Fibroblast of mammary gland (primary cell): ENCODE measurements at regions not wholly inside any gene's neighbourhood (a gene's known extent, or its start where the extent isn't known, plus 50 kb on each side); places are given as distances from the start of the nearest gene placed in this dataset.
A peak's percentile ranks its signal among the peaks of the same experiment; 100 is the strongest.

Experiments
- DNase-seq: peaks from one replicate; pipeline ENCODE4 v3.0.0-alpha.2; 2010; ENCODE audit warnings: low read depth
- H3K4me3 ChIP-seq: 2 replicates; pipeline ENCODE4 v1.5.1; 2011; ENCODE audit warnings: low read depth, mild to moderate bottlenecking, low read length, moderate library complexity; ENCODE audit not compliant: control insufficient read depth
- TF ChIP-seq, protein P1 (sequence below): conservative IDR thresholded peaks from 2 replicates; pipeline ENCODE4 v1.5.1; 2011; ENCODE audit warnings: low read depth, low read length, inconsistent platforms; ENCODE audit not compliant: control insufficient read depth, insufficient read depth

DNA sequence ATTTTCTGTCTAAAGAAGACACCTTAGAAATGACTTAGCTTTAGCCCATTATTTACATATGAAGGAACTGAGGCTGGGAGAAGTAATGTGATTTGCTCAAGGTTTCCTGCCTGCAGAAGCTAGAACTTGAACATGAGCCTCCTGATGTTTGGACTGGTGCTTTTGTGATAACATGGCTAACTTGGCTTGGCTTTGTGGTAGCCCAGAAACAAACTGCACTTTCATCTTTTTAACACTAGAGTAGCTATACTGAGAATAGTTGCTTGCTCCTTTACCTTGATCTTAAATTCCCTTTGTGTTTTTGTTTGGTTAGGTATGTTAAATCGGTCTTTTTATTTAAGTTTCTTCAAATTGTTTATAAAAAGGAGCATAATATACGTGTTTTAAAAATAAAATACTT lies 163.5 kb upstream of the MANEA start:
- DNase-seq = no peak
- H3K4me3 ChIP-seq = no peak overlapping the region
- TF ChIP-seq, protein P1, sequence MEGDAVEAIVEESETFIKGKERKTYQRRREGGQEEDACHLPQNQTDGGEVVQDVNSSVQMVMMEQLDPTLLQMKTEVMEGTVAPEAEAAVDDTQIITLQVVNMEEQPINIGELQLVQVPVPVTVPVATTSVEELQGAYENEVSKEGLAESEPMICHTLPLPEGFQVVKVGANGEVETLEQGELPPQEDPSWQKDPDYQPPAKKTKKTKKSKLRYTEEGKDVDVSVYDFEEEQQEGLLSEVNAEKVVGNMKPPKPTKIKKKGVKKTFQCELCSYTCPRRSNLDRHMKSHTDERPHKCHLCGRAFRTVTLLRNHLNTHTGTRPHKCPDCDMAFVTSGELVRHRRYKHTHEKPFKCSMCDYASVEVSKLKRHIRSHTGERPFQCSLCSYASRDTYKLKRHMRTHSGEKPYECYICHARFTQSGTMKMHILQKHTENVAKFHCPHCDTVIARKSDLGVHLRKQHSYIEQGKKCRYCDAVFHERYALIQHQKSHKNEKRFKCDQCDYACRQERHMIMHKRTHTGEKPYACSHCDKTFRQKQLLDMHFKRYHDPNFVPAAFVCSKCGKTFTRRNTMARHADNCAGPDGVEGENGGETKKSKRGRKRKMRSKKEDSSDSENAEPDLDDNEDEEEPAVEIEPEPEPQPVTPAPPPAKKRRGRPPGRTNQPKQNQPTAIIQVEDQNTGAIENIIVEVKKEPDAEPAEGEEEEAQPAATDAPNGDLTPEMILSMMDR = no peak

DNA sequence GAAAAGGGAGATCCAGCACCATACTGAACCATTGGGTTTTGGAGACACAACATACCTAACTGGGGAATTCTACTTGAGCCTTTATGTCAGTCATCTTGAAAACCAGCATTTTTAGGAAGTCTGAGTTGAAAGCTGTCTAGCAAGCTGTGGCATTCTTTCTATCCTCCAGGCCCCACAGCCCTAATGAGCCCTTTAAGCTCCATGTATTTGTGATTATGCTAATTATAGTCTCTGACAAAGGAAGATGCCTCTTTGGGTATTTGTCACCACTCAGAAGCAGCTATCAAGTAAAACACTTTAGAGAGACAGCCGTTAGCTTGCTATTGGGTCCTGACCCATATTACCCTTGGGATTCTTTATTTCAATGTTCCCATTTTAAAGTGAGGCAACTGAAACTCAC lies 159.5 kb upstream of the MANEA start:
- TF ChIP-seq, protein P1 = no peak
- no peak overlapping the region for H3K4me3 ChIP-seq
- DNase-seq = no peak

DNA sequence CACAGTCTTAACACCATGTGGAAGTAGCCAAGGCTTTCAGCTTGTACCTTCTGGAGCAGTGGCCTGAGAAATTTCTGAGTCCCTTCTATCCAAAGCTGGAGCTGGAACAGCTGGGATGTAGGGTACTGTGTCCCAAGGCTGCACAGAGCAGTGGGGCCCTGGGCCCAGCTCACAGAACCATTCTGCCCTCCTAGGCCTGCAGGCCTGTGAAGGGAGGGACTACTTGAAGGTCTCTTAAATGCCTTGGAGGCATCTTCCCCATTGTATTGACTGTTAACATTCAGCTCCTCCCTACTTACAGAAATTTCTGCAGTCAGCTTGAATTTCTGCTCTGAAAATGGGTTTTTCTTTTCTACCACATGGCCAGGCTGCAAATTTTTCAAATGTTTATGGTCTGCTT lies 156.5 kb upstream of the MANEA start:
- DNase-seq = no peak
- TF ChIP-seq, protein P1 = no peak

GRCh38 chr6:95423331-95423730 lies 154.0 kb upstream of the MANEA start:
- TF ChIP-seq, protein P1 = no peak
- no peak overlapping the region for H3K4me3 ChIP-seq
- DNase-seq = no peak

More for the DNA sequence above, 156.5 kb upstream of the MANEA start:
- H3K4me3 ChIP-seq = no peak overlapping the region

DNA sequence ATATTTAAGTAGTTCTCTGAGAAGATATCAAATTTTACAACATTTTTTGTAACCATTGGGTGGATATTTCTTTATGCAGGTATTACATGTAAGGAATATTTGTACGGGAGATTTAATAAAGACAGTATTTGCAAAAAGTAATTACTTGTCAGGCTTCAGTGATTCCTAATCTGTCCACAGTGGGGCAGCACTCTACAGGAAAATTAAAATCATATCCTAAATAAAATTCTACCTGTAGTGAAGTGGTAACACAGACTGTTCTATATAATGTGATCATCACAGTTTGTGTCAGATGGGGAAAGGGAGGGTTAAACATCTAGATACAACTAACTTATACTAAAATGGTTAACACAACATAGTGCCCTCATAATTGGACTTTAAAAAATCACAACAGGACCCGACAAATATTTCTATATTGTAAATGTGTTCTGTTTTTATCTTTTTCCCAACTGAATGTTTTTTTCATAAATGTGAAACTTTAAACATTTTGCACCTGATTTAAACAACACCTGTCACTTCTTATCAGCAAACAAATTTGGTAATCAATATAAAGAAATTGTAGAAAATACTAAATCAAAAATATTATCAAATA lies 145.6 kb upstream of the MANEA start:
- TF ChIP-seq, protein P1 = peak; percentile 56
- DNase-seq = peak; percentile 51
- H3K4me3 ChIP-seq = no peak overlapping the region

GRCh38 chr6:95439741-95440140 lies 137.6 kb upstream of the MANEA start:
- TF ChIP-seq, protein P1 = no peak
- H3K4me3 ChIP-seq = no peak overlapping the region

GRCh38 chr6:95448208-95448607 lies 129.1 kb upstream of the MANEA start:
- no peak for DNase-seq
- TF ChIP-seq, protein P1 = no peak
- no peak overlapping the region for H3K4me3 ChIP-seq

More at GRCh38 chr6:95439741-95440140, 137.6 kb upstream of the MANEA start:
- no peak for DNase-seq
